ENCODE measurements at regions not wholly inside any gene's neighbourhood (a gene's known extent, or its start where the extent isn't known, plus 50 kb on each side); places are given as distances from the start of the nearest gene placed in this dataset.
A peak's percentile ranks its signal among the peaks of the same experiment; 100 is the strongest.

DNA sequence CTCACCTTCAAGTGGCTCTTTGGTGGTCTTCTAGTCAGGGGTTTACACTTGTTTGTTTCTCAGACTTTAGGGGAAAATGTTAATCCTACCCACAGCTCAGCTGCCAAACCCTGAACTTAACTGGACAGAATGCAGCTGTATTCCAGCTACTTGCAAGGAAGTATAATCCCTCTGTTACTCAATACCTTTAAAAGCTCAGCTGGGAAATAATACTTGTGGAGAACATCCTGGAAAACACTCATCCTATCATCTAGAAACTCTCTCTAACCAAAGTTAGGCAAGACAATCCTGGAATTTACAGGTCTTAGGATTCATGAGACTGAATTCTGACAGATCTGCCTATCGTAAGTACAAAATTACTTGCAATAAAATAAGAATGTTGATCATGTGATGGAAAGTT, 404.1 kb downstream of the ADAMTS20 start:
- ChIA-PET POLR2A (interaction anchor here (0.6 to 2.2 kb wide), 10 partner anchors 12 to 559 kb away, joined by 3 to 11 read pairs (median 4); no protein-coding TSS in a partner anchor), CTCF (interaction anchor here (0.6 to 1.5 kb wide), 5 partner anchors 11 to 665 kb away, joined by 3 to 7 read pairs (median 3); no protein-coding TSS in a partner anchor)
- Mint-ChIP-seq H3K9me3 (ENCODE audit: unreplicated experiment) (peaks cover 4% of the 10 kb centered on the region), H3K27me3 (ENCODE audit: insufficient read depth, unreplicated experiment) (no peaks in the 10 kb centered on the region), H3K4me3 (ENCODE audit: unreplicated experiment) (no peak overlapping the region), H3K27ac (ENCODE audit: low read depth, unreplicated experiment) (peak overlapping the region; percentile 59), H3K36me3 (ENCODE audit: insufficient read depth, unreplicated experiment) (peaks cover 6% of the 10 kb centered on the region), H3K4me1 (ENCODE audit: insufficient read depth, unreplicated experiment) (peaks cover 17% of the 10 kb centered on the region)
- TF ChIP-seq, protein P1, sequence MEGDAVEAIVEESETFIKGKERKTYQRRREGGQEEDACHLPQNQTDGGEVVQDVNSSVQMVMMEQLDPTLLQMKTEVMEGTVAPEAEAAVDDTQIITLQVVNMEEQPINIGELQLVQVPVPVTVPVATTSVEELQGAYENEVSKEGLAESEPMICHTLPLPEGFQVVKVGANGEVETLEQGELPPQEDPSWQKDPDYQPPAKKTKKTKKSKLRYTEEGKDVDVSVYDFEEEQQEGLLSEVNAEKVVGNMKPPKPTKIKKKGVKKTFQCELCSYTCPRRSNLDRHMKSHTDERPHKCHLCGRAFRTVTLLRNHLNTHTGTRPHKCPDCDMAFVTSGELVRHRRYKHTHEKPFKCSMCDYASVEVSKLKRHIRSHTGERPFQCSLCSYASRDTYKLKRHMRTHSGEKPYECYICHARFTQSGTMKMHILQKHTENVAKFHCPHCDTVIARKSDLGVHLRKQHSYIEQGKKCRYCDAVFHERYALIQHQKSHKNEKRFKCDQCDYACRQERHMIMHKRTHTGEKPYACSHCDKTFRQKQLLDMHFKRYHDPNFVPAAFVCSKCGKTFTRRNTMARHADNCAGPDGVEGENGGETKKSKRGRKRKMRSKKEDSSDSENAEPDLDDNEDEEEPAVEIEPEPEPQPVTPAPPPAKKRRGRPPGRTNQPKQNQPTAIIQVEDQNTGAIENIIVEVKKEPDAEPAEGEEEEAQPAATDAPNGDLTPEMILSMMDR (IDR thresholded peaks at IDR 0.05; ENCODE audit: unreplicated experiment) = no peak
- intact Hi-C loops (cut with micrococcal nuclease) = no loop called here
- peak; percentile 62 for DNase-seq (ENCODE audit: unreplicated experiment)
- no TSS peak for BruUV-seq (replicated peaks)

DNA sequence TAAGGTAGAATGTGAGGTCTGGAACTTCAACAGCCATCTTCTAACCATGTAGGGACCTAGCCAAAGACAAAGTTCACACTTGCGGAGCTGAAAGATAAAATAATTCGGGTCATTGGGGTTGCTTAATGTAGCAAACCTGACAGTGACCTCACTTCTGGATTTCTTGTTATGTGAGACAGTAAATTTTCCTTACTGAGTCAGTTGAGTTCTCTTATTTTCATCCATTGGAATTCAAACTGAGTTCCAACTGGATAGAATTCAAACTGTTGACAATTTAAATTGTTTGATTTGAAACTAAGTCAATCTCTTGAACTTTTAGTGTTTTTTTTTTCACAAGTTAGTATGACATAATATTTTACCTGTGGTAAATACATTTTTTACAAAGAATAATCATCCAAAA, 406.5 kb downstream of the ADAMTS20 start:
- H3K27me3 Mint-ChIP-seq (ENCODE audit: insufficient read depth, unreplicated experiment) = no peaks in the 10 kb centered on the region
- peaks cover 7% of the 10 kb centered on the region for H3K36me3 Mint-ChIP-seq (ENCODE audit: insufficient read depth, unreplicated experiment)
- no peak overlapping the region for H3K4me3 Mint-ChIP-seq (ENCODE audit: unreplicated experiment)
- TF ChIP-seq, protein P1 (IDR thresholded peaks at IDR 0.05; ENCODE audit: unreplicated experiment) = no peak
- peaks cover 5% of the 10 kb centered on the region for H3K9me3 Mint-ChIP-seq (ENCODE audit: unreplicated experiment)
- no peak overlapping the region for H3K27ac Mint-ChIP-seq (ENCODE audit: low read depth, unreplicated experiment)
- BruUV-seq (replicated peaks) = no TSS peak
- H3K4me1 Mint-ChIP-seq (ENCODE audit: insufficient read depth, unreplicated experiment) = peaks cover 17% of the 10 kb centered on the region
- CTCF ChIA-PET = interaction anchor here (0.6 kb wide), 1 partner anchor 174 kb away, joined by 3 read pairs; no protein-coding TSS in a partner anchor
- DNase-seq (ENCODE audit: unreplicated experiment) = no peak
- intact Hi-C loops (cut with micrococcal nuclease) = no loop called here
- POLR2A ChIA-PET = no interaction called here

- no peak for DNase-seq (ENCODE audit: unreplicated experiment)
- Mint-ChIP-seq H3K27me3 (ENCODE audit: insufficient read depth, unreplicated experiment) (no peaks in the 10 kb centered on the region), H3K4me1 (ENCODE audit: insufficient read depth, unreplicated experiment) (peaks cover 9% of the 10 kb centered on the region), H3K9me3 (ENCODE audit: unreplicated experiment) (peaks cover 5% of the 10 kb centered on the region), H3K4me3 (ENCODE audit: unreplicated experiment) (no peak overlapping the region), H3K36me3 (ENCODE audit: insufficient read depth, unreplicated experiment) (peaks cover 7% of the 10 kb centered on the region), H3K27ac (ENCODE audit: low read depth, unreplicated experiment) (no peak overlapping the region)
- intact Hi-C loops (cut with micrococcal nuclease) = no loop called here
- CTCF ChIA-PET = no interaction called here
- no TSS peak for BruUV-seq (replicated peaks)
- TF ChIP-seq, protein P1 (IDR thresholded peaks at IDR 0.05; ENCODE audit: unreplicated experiment) = no peak
- POLR2A ChIA-PET = interaction anchor here (0.8 kb wide), 1 partner anchor 11 kb away, joined by 4 read pairs; no protein-coding TSS in a partner anchor
Observed at GRCh38 chr12:43143278-43143677, 408.7 kb downstream of the ADAMTS20 start.

DNA sequence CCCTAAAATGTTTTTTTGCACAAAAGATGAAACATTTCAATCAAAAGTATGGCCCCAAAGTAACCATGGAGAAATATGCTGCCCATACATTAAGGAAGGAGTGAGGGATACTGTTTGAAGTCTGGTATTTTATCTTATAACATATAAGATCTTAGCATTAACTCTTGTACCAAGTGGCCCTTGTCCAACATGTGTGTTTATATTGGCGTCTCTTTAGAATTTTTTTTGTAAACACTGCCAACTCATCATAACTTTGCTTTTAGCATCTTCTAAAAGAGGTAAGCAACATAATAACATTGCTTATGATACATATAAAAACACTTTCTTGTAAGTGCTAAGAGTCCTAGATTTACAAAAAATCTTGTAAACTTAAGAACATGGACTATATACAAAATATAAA, 419.7 kb downstream of the ADAMTS20 start:
- Mint-ChIP-seq H3K4me3 (ENCODE audit: unreplicated experiment) (no peak overlapping the region), H3K4me1 (ENCODE audit: insufficient read depth, unreplicated experiment) (peaks cover 10% of the 10 kb centered on the region), H3K9me3 (ENCODE audit: unreplicated experiment) (peaks cover 10% of the 10 kb centered on the region), H3K36me3 (ENCODE audit: insufficient read depth, unreplicated experiment) (no peaks in the 10 kb centered on the region), H3K27me3 (ENCODE audit: insufficient read depth, unreplicated experiment) (no peaks in the 10 kb centered on the region), H3K27ac (ENCODE audit: low read depth, unreplicated experiment) (no peak overlapping the region)
- TF ChIP-seq, protein P1 (IDR thresholded peaks at IDR 0.05; ENCODE audit: unreplicated experiment) = no peak
- BruUV-seq (replicated peaks) = no TSS peak
- intact Hi-C loops (cut with micrococcal nuclease) = no loop called here
- CTCF ChIA-PET = no interaction called here
- peak; percentile 34 for DNase-seq (ENCODE audit: unreplicated experiment)
- POLR2A ChIA-PET = interaction anchor here (1.5 kb wide), 1 partner anchor 12 kb away, joined by 4 read pairs; no protein-coding TSS in a partner anchor
